GM12801 (cell line): ENCODE measurements at regions not wholly inside any gene's neighbourhood (a gene's known extent, or its start where the extent isn't known, plus 50 kb on each side); places are given as distances from the start of the nearest gene placed in this dataset.

Experiments
- CTCF ChIP-seq: IDR thresholded peaks from one replicate; pipeline ENCODE4 v1.5.1; 2011; ENCODE audit warnings: control low read depth; ENCODE audit not compliant: insufficient read length; ENCODE audit errors: extremely low read depth

- TF ChIP-seq CTCF: no peak
Measured at GRCh38 chr17:79187186-79187585, 112.6 kb downstream of the ENGASE start.

DNA sequence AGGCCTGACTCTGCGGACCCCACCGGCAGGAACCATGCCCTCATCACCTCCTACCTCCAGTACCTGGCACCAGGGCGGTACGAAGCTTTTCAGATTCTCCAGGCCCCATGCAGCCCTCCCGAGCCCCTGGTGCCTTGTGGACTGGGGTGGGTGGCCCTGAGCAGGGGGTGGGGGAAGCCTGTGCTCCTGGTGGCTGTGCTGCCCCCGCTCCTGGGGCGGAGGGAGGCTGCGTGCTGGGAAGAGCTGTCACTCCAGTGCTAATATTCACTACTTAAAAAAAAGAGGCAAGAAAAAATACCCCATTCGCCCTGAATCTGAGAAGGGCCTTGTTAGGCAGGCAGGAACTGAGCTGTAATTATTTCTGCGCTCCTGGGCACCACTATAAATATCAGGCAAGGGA, 111.8 kb downstream of the ENGASE start:
- no peak for TF ChIP-seq CTCF

DNA sequence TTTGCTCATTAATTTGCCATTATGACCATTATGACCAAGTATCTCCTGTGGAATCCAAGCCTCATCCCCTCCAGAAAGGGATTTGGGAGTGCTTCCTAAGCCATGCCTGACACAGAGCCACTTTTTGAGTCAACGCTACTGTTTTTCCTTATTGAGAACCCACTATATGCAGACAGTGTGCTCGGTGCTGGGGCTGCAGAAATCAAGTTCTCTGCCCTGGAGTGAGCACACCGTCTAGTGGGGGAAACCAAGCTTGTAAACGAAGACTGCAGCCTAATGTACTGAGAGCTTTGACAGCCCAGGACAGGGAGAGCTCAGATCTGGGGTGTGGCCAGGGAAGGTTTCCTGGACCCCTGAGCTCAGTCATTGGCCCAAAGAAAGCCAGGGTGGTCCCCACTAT, 111.0 kb downstream of the ENGASE start:
- TF ChIP-seq CTCF: no peak

GRCh38 chr17:79184219-79184618, 109.6 kb downstream of the ENGASE start:
- TF ChIP-seq CTCF: no peak

DNA sequence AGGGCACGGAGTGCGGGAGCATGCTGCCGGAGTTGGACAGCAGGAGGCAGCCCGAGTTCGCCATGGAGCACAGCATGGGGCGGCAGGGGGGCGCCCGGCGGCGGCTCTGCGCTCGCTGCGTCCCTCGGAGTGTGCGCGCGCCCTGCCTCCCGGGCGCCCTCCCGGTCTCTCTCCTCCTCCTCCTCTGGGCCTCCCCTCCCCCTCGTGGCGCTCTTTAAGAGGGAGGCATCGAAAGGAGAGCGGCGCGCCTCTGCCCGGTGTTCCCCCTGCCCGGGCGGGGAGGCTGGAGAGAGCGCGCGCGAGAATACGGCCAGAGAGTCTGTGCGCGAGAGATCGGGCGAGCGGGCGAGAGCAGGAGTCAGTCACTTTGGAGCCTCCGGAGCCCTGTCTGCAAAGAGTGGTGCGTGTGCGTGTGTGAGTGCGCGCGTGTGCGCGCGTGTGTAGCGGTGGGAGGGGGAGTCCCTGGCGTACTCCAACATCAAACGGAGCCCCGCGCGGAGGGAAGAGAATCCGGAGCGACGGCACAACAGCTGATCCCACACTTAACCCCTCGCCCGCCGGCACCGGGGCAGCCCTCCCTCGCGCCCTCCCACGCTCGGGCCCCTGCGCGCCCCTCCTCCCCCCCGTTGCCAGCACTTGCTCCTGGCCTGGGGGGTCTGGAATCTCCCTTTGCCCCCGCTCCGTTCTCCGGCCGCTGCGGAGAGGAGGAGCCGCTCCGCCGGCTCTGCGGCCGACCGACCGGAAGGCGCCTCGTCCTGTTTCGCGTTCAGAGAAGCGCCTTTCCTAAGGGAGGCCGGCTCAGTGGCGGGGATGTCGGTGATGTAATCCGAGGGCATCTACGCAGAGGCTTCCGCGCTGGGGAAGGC, 108.9 kb downstream of the ENGASE start:
- TF ChIP-seq CTCF: no peak

GRCh38 chr17:79183043-79183292, 108.3 kb downstream of the ENGASE start:
- no peak for TF ChIP-seq CTCF

DNA sequence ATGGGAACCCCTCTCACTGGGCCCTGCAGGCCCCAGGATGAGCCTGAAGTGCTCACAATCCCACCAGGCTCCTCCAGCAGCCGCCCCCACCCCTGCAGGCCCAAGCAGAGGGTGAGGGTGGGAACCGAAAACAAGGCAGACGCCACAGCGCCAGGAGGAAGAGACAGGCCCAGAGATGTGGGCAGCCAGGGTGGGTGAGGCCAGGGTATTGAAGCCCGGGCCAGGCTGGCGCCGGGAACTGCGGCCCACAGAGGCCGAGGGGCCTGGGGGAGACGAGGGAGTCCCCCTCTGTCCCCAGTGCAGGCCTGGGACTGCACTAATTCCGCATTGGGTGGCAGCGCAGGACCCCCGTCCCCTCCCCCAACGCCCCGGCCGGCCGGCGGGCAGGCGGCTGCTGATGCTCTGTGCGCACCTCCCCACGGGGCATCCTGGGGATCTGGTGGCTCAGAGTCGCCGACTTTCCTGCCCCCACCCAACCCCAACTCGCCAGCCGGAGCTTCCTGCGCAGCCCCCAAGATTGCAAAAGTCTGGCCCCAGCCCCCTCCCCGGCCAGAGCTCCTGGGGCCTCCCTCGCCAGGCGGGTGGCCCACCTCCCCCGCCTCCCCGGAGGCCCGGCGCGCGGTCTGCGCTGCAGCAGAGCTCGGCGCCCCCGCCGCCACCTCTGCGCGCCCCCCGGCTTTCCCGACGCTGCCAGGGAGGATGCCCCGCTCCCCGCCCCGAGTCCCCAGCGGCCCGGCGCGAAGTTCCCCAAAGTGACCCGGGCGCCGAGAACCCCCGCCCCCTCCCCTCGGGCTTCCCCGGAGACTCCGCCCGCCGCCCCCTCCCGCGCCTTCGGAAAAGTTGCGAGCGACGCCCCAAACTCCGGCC, 107.8 kb downstream of the ENGASE start:
- no peak for TF ChIP-seq CTCF
